ENCODE measurements at regions not wholly inside any gene's neighbourhood (a gene's known extent, or its start where the extent isn't known, plus 50 kb on each side); places are given as distances from the start of the nearest gene placed in this dataset.
"Not testable (repeated sequence)": the region's sequence is repeated elsewhere in the genome, so short reads cannot be mapped to it uniquely, and the experiment has no call there.

DNA sequence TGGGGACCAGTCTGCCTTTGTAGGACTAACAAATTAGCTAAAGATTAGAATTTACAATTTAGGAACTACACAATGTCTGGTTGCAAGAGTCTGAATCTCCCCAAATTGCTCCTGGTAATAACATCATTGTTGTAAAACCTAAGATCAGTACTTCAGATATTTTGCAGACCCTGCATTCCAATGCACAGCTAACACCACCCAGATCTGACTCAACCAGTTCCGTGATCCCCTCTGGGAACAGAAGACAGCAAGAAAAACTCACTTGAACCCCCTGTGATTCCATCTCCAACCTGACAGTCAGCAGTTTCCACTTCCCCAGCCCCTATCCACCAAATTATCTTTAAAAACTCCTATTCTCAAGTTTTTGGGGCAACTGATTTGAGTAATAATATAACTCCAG lies 201.9 kb upstream of the ARPP21 start:
- H3K36me3 Mint-ChIP-seq (ENCODE audit: insufficient read depth) = no peaks in the 10 kb centered on the region
- no peak overlapping the region for H3K4me3 Mint-ChIP-seq
- ATAC-seq (no peak), DNase-seq (no peak)
- no peaks in the 10 kb centered on the region for H3K4me1 Mint-ChIP-seq (ENCODE audit: low read depth)
- no peaks in the 10 kb centered on the region for H3K27me3 Mint-ChIP-seq (ENCODE audit: low read depth)
- H3K9me3 Mint-ChIP-seq = peaks cover 3% of the 10 kb centered on the region

- Mint-ChIP-seq H3K4me1 (ENCODE audit: low read depth) (no peaks in the 10 kb centered on the region), H3K4me3 (no peak overlapping the region), H3K36me3 (ENCODE audit: insufficient read depth) (no peaks in the 10 kb centered on the region), H3K27me3 (ENCODE audit: low read depth) (no peaks in the 10 kb centered on the region), H3K9me3 (peaks cover 3% of the 10 kb centered on the region)
- DNase-seq = no peak
- no peak for ATAC-seq
Observed at GRCh38 chr3:35438101-35438500, 201.2 kb upstream of the ARPP21 start.

- H3K36me3 Mint-ChIP-seq (ENCODE audit: insufficient read depth) = no peaks in the 10 kb centered on the region
- H3K27me3 Mint-ChIP-seq (ENCODE audit: low read depth) = no peaks in the 10 kb centered on the region
- ATAC-seq = no peak
- no peaks in the 10 kb centered on the region for H3K4me1 Mint-ChIP-seq (ENCODE audit: low read depth)
- H3K4me3 Mint-ChIP-seq = no peak overlapping the region
- H3K9me3 Mint-ChIP-seq = peaks cover 7% of the 10 kb centered on the region
- DNase-seq = no peak
Observed at GRCh38 chr3:35439663-35440062, 199.7 kb upstream of the ARPP21 start.

- peaks cover 3% of the 10 kb centered on the region for H3K9me3 Mint-ChIP-seq
- no peak for ATAC-seq
- no peaks in the 10 kb centered on the region for H3K4me1 Mint-ChIP-seq (ENCODE audit: low read depth)
- H3K36me3 Mint-ChIP-seq (ENCODE audit: insufficient read depth) = no peaks in the 10 kb centered on the region
- DNase-seq = no peak
- H3K4me3 Mint-ChIP-seq = no peak overlapping the region
- no peaks in the 10 kb centered on the region for H3K27me3 Mint-ChIP-seq (ENCODE audit: low read depth)
Observed at GRCh38 chr3:35440826-35441225, 198.5 kb upstream of the ARPP21 start.

DNA sequence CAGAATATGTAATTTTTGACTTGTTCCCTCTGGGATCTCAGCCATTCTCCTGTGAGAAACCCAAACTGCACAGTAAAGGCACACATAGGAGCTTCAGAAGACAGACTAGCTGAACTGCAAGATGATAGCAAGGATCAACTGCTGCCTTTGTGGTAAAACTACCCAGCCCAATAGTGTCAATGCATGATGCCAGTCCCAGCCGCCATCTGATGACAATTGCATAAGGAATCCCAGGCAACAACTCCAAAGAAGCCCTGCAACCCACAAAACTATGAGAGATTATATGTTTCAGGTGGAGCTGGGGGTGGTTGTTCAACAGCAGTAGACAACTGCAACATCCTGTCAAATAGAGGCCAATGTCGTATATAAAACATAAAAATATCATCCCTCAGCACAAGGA lies 192.4 kb upstream of the ARPP21 start:
- H3K36me3 Mint-ChIP-seq (ENCODE audit: insufficient read depth) = no peaks in the 10 kb centered on the region
- H3K9me3 Mint-ChIP-seq = peaks cover 3% of the 10 kb centered on the region
- H3K4me3 Mint-ChIP-seq = no peak overlapping the region
- H3K4me1 Mint-ChIP-seq (ENCODE audit: low read depth) = no peaks in the 10 kb centered on the region
- DNase-seq = no peak
- no peak for ATAC-seq
- no peaks in the 10 kb centered on the region for H3K27me3 Mint-ChIP-seq (ENCODE audit: low read depth)

GRCh38 chr3:35448121-35448520 lies 191.2 kb upstream of the ARPP21 start:
- Mint-ChIP-seq H3K4me1 (ENCODE audit: low read depth) (no peaks in the 10 kb centered on the region), H3K36me3 (ENCODE audit: insufficient read depth) (no peaks in the 10 kb centered on the region), H3K27me3 (ENCODE audit: low read depth) (no peaks in the 10 kb centered on the region), H3K9me3 (peaks cover 3% of the 10 kb centered on the region), H3K4me3 (no peak overlapping the region)
- DNase-seq (no peak), ATAC-seq (no peak)

- ATAC-seq = no peak
- H3K4me3 Mint-ChIP-seq = no peak overlapping the region
- H3K4me1 Mint-ChIP-seq (ENCODE audit: low read depth) = no peaks in the 10 kb centered on the region
- DNase-seq = no peak
- peaks cover 5% of the 10 kb centered on the region for H3K9me3 Mint-ChIP-seq
- no peaks in the 10 kb centered on the region for H3K36me3 Mint-ChIP-seq (ENCODE audit: insufficient read depth)
- H3K27me3 Mint-ChIP-seq (ENCODE audit: low read depth) = no peaks in the 10 kb centered on the region
Observed at GRCh38 chr3:35448681-35449080, 190.6 kb upstream of the ARPP21 start.

GRCh38 chr3:35454819-35455218 lies 184.5 kb upstream of the ARPP21 start:
- not testable (repeated sequence) for ATAC-seq; H3K36me3 Mint-ChIP-seq (ENCODE audit: insufficient read depth); DNase-seq

DNA sequence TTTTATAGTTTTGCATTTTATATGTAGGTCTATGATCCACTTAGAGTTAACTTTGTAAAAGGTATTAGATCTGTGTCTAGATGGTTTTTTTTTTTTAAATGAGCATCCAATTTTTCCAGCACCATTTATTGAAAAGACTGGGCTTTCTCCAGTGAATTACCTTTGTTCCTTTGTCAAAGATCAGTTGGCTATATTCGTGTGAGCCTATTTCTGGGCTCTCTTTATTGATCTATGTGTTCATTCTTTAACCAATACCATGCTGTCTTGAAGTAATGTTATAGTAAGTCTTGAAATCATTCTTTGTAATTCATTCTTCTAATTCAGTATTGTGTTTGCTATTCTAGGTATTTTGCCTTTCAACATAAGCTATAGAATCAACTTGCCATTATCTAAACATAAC lies 165.4 kb upstream of the ARPP21 start:
- Mint-ChIP-seq H3K9me3 (peaks cover 4% of the 10 kb centered on the region), H3K36me3 (ENCODE audit: insufficient read depth) (no peaks in the 10 kb centered on the region), H3K4me1 (ENCODE audit: low read depth) (no peaks in the 10 kb centered on the region), H3K4me3 (no peak overlapping the region), H3K27me3 (ENCODE audit: low read depth) (no peaks in the 10 kb centered on the region)
- DNase-seq (no peak), ATAC-seq (no peak)

More at GRCh38 chr3:35454819-35455218, 184.5 kb upstream of the ARPP21 start:
- H3K27me3 Mint-ChIP-seq (ENCODE audit: low read depth); H3K4me3 Mint-ChIP-seq; H3K4me1 Mint-ChIP-seq (ENCODE audit: low read depth): not testable (repeated sequence)
- peaks cover 23% of the 10 kb centered on the region for H3K9me3 Mint-ChIP-seq

DNA sequence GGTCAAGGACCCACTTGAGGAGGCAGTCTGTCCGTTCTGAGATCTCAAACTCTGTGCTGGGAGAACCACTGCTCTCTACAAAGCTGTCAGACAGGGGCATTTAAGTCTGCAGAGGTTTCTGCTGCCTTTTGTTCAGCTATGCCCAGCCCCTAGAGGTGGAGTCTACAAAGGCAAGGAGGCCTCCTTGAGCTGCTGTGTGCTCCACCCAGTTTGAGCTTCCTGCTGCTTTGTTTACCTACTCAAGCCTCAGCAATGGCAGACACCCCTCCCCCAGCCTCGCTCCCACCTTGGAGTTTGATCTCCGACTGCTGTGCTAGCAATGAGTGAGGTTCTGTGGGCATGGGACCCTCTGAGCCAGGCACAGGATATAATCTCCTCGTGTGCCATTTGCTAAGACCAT lies 156.8 kb upstream of the ARPP21 start:
- not testable (repeated sequence) for H3K36me3 Mint-ChIP-seq (ENCODE audit: insufficient read depth); DNase-seq; H3K4me1 Mint-ChIP-seq (ENCODE audit: low read depth); ATAC-seq; H3K9me3 Mint-ChIP-seq; H3K27me3 Mint-ChIP-seq (ENCODE audit: low read depth); H3K4me3 Mint-ChIP-seq

DNA sequence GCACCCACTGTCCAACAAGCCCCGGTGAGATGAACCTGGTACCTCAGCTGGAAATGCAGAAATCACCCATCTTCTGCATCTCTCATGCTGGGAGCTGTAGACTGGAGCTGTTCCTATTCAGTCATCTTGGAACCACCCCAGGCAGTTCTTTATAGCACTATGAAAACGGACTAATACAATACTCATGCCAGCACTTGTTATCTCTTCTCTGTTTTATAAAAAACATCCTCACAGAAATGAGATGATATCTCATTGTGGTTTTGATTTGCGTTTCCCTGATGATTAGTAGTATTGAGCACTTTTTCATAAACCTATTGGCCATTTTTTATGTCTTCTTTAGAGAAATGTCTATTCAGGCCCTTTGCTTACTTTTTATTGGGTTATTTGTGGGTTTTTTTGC lies 156.2 kb upstream of the ARPP21 start:
- Mint-ChIP-seq H3K9me3 (peaks cover 4% of the 10 kb centered on the region), H3K36me3 (ENCODE audit: insufficient read depth) (no peaks in the 10 kb centered on the region), H3K27me3 (ENCODE audit: low read depth) (no peaks in the 10 kb centered on the region)

DNA sequence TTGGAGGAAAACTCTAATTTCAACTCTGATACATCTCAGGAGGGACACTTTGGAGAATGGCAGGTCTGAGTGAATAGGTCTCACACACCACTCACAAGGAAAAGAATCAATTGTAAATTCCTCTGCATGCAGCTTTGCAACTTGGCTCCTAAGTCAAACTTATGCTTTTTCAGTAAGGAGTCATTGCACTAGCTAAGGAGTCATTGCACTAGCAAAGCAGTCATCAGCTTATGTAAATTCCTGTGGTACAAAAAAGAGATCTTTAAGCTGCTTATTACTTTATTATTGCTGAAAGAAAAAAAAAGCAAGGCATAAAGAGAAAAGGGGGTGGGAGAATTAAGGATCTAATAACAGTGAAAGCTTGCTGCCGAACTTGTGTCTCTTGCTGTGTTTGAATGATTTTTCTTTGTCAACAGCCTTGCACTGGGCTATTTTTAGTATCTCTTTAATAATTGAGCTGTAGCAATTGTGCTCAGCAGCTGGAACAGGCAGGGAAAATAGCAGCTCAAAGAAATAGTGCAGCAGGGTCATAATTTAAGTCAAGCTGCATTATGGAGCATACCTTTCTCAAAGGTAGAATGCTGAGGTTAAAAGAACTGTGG lies 154.3 kb upstream of the ARPP21 start:
- Mint-ChIP-seq H3K4me1 (ENCODE audit: low read depth) (no peaks in the 10 kb centered on the region), H3K36me3 (ENCODE audit: insufficient read depth) (no peaks in the 10 kb centered on the region), H3K9me3 (peaks cover 4% of the 10 kb centered on the region), H3K4me3 (no peak overlapping the region), H3K27me3 (ENCODE audit: low read depth) (no peaks in the 10 kb centered on the region)
- ATAC-seq (no peak), DNase-seq (no peak)

More for the DNA sequence above, 156.2 kb upstream of the ARPP21 start:
- no peak for ATAC-seq
- DNase-seq = no peak
- H3K4me3 Mint-ChIP-seq = no peak overlapping the region
- no peaks in the 10 kb centered on the region for H3K4me1 Mint-ChIP-seq (ENCODE audit: low read depth)

DNA sequence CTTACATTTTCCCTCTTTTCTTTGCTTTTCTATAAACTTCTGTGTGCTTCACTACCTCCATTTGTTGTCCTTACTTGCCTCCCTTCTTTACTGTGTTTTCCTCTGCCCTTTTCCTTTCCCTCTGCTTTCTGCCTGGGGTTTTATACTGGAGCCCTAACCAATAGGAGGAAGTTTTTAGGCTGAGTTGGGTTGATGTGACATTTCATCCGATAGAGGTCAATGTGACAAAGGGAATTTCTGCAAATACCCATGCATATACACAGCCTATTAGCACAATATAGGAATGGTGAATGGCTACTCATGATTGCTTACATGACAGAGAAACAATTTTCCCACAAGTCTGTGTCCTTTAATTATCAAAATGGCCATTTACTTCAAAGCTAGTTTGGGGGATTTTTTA lies 153.0 kb upstream of the ARPP21 start:
- no peaks in the 10 kb centered on the region for H3K36me3 Mint-ChIP-seq (ENCODE audit: insufficient read depth)
- DNase-seq (no peak), ATAC-seq (no peak)
- H3K4me3 Mint-ChIP-seq = no peak overlapping the region
- H3K4me1 Mint-ChIP-seq (ENCODE audit: low read depth) = no peaks in the 10 kb centered on the region
- H3K9me3 Mint-ChIP-seq = peaks cover 4% of the 10 kb centered on the region
- no peaks in the 10 kb centered on the region for H3K27me3 Mint-ChIP-seq (ENCODE audit: low read depth)

- Mint-ChIP-seq H3K27me3 (ENCODE audit: low read depth) (no peaks in the 10 kb centered on the region), H3K36me3 (ENCODE audit: insufficient read depth) (no peaks in the 10 kb centered on the region), H3K4me1 (ENCODE audit: low read depth) (no peaks in the 10 kb centered on the region), H3K9me3 (peaks cover 4% of the 10 kb centered on the region), H3K4me3 (no peak overlapping the region)
- ATAC-seq (no peak), DNase-seq (no peak)
Observed at GRCh38 chr3:35487376-35487775, 151.9 kb upstream of the ARPP21 start.

- DNase-seq (no peak), ATAC-seq (no peak)
- H3K27me3 Mint-ChIP-seq (ENCODE audit: low read depth) = no peaks in the 10 kb centered on the region
- no peak overlapping the region for H3K4me3 Mint-ChIP-seq
- no peaks in the 10 kb centered on the region for H3K4me1 Mint-ChIP-seq (ENCODE audit: low read depth)
- peaks cover 4% of the 10 kb centered on the region for H3K9me3 Mint-ChIP-seq
- H3K36me3 Mint-ChIP-seq (ENCODE audit: insufficient read depth) = no peaks in the 10 kb centered on the region
Observed at GRCh38 chr3:35488526-35488925, 150.8 kb upstream of the ARPP21 start.

- DNase-seq = no peak
- H3K36me3 Mint-ChIP-seq (ENCODE audit: insufficient read depth) = no peaks in the 10 kb centered on the region
- peaks cover 2% of the 10 kb centered on the region for H3K9me3 Mint-ChIP-seq
- H3K4me1 Mint-ChIP-seq (ENCODE audit: low read depth) = no peaks in the 10 kb centered on the region
- no peak for ATAC-seq
- no peak overlapping the region for H3K4me3 Mint-ChIP-seq
- H3K27me3 Mint-ChIP-seq (ENCODE audit: low read depth) = no peaks in the 10 kb centered on the region
Observed at GRCh38 chr3:35492841-35493240, 146.5 kb upstream of the ARPP21 start.
